ENCODE measurements at regions not wholly inside any gene's neighbourhood (a gene's known extent, or its start where the extent isn't known, plus 50 kb on each side); places are given as distances from the start of the nearest gene placed in this dataset.

- TF ChIP-seq POLR2A (IDR thresholded peaks at IDR 0.05), result no peak
- TF ChIP-seq, protein P1, sequence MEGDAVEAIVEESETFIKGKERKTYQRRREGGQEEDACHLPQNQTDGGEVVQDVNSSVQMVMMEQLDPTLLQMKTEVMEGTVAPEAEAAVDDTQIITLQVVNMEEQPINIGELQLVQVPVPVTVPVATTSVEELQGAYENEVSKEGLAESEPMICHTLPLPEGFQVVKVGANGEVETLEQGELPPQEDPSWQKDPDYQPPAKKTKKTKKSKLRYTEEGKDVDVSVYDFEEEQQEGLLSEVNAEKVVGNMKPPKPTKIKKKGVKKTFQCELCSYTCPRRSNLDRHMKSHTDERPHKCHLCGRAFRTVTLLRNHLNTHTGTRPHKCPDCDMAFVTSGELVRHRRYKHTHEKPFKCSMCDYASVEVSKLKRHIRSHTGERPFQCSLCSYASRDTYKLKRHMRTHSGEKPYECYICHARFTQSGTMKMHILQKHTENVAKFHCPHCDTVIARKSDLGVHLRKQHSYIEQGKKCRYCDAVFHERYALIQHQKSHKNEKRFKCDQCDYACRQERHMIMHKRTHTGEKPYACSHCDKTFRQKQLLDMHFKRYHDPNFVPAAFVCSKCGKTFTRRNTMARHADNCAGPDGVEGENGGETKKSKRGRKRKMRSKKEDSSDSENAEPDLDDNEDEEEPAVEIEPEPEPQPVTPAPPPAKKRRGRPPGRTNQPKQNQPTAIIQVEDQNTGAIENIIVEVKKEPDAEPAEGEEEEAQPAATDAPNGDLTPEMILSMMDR (IDR thresholded peaks at IDR 0.05), result no peak
Measured at GRCh38 chrX:82591421-82591820, 916.7 kb upstream of the POU3F4 start.
